ENCODE measurements at regions not wholly inside any gene's neighbourhood (a gene's known extent, or its start where the extent isn't known, plus 50 kb on each side); places are given as distances from the start of the nearest gene placed in this dataset.

- DNase-seq (ENCODE audit: low read depth) = peak; percentile 59
- in situ Hi-C loops (cut with HindIII; ENCODE audit: low pct_unique_long_range_greater_than_20kb, low sequenced_read_pairs) = no loop called here
Observed at GRCh38 chr11:110000031-110000502, 93.1 kb upstream of the ZC3H12C start.

DNA sequence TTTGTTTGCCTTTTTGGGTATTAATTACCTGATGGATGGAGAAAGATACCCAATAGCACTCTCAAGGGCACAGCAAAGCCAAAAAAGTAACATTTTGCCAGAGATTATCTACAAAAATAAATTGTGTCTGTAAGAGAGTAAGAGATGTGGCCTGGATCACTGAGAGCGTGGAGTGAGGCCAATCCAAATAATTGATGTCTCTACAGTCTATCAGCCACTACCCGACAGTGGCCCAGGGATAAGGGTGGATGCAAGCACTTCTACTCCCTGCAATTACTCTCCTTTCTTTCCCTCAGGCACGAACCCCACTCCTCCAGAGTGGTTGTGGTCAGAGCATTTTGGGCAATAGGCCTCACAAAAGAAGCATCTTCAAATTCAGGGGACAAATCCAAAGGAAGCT lies 92.3 kb upstream of the ZC3H12C start:
- in situ Hi-C loops (cut with HindIII; ENCODE audit: low pct_unique_long_range_greater_than_20kb, low sequenced_read_pairs) = no loop called here
- DNase-seq (ENCODE audit: low read depth) = no peak

DNA sequence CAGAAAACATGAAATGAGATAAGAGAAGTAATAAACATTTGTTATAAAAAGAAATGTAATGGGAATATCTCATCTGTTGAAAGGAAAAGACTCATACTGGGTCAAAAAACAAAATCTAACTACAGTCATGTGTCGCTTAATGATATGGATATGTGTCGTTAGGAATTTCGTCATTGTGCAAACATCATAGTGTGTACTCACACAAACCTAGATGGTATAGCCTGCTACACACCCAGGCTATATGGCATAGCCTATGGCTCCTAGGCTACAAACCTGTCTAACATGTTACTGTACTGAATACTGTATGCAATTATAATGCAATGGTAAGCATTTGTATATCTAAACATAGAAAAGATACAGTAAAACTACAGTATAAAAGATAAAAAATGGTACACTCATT lies 89.8 kb upstream of the ZC3H12C start:
- in situ Hi-C loops (cut with HindIII; ENCODE audit: low pct_unique_long_range_greater_than_20kb, low sequenced_read_pairs) = no loop called here

DNA sequence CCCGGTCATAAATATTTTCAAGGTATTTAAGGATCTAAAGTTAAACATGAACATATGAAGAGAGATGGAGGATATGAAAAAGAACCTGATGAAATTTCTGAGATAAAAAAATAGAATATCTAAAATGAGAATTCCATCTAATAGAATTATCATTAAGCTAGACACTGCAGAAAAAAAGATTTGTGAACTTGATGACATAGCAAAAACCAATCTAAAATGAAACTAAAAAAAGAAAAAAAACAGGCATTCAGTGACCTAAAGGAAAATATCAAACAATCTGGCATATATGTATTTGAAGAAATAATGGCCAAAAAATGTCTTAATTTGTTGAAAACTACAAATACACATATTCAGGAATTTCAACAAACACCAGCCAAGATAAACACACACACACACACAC lies 81.6 kb upstream of the ZC3H12C start:
- in situ Hi-C loops (cut with HindIII; ENCODE audit: low pct_unique_long_range_greater_than_20kb, low sequenced_read_pairs) = no loop called here
- DNase-seq (ENCODE audit: low read depth) = no peak

More for the DNA sequence above, 89.8 kb upstream of the ZC3H12C start:
- no peak for DNase-seq (ENCODE audit: low read depth)

DNA sequence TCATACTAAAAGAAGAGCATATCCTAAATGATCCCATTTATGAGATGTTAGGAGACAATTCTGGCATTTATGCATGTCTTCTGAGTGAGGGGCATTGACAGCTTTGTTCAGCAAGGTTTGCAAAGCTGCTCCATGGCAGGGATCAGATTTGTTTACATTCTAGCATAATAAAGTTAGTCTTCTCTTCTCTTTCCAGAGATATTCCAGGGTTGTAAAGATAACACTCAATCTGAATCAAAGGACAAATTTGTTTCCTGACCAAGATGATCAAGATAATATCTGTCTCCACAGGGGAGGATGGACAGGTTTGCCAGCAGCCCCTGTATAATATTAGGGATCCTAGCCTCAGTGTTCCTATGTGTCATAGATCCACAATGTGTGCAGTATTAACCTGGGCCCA lies 77.5 kb upstream of the ZC3H12C start:
- DNase-seq (ENCODE audit: low read depth) = no peak
- in situ Hi-C loops (cut with HindIII; ENCODE audit: low pct_unique_long_range_greater_than_20kb, low sequenced_read_pairs) = no loop called here

DNA sequence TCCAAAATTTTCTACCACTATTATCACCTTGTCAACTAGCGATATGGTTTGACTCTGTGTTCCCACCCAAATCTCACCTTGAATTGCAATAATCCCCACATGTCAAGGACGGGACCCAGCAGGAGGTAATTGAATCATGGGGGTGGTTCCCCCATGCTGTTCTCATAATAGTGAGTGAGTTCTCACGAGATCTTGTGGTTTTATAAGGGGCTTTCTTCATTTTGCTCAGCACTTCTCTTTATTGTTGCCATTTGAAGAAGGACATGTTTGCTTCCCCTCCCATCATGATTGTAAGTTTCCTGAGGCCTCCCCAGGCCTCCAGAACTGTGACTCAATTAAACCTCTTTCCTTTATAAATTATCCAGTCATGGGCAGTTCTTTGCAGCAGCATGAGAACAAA lies 73.5 kb upstream of the ZC3H12C start:
- in situ Hi-C loops (cut with HindIII; ENCODE audit: low pct_unique_long_range_greater_than_20kb, low sequenced_read_pairs) = no loop called here
- DNase-seq (ENCODE audit: low read depth) = no peak

GRCh38 chr11:110022548-110022947 lies 70.6 kb upstream of the ZC3H12C start:
- in situ Hi-C loops (cut with HindIII; ENCODE audit: low pct_unique_long_range_greater_than_20kb, low sequenced_read_pairs) = no loop called here
- DNase-seq (ENCODE audit: low read depth) = no peak

DNA sequence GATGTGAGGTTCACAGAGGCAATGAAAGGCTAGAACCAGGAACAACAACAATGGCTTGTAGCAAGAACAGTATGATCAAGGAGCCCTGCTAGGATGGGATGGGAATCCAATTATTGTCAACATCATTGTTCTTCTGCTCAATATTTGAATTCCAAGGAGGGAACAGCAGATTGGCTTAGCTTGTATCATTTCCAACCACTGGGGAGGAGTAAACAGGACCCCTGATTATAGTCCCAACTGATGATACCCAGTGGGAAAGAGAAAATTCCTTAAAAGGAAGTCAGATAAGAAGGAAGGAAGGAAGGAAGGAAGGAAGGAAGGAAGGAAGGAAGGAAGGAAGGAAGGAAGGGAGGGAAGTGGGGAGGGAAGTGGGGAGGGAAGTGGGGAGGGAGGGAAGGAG lies 69.5 kb upstream of the ZC3H12C start:
- no peak for DNase-seq (ENCODE audit: low read depth)
- in situ Hi-C loops (cut with HindIII; ENCODE audit: low pct_unique_long_range_greater_than_20kb, low sequenced_read_pairs) = no loop called here

DNA sequence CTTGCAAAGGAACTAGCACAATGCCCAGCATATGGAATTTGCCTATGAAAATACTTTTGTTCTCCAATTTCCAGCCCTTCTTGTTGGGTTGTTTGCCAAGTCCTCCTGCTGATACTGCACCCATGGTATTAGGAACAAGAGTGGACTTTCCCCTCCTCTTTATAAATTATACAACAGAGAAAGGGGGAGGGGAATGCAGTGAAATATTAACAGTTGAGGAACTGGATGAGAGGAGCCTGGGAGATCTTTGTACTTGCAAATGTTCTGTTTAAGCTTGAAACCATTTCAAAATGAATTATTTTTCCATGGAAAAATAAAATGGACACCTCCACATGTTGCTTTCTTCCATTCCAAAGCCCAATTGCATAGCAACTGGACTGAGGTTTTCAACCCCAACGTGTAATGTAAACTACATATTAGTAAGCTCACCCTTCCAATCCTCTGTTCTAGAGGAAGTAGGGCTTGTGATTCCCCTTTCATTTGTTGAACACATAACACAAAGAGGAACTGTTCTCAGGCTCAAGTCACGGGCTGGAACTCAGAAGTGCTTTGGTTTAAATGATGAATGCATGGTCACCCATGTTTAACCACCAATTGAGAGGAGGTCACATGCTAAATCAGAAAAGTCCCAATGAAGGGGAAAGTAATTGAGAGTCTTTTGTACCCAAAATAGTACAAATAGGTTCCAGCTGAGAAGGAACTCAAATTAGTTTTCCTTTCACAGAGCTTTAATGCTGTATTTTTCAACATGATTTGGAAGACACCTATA lies 66.2 kb upstream of the ZC3H12C start:
- in situ Hi-C loops (cut with HindIII; ENCODE audit: low pct_unique_long_range_greater_than_20kb, low sequenced_read_pairs) = no loop called here

GRCh38 chr11:110027627-110028371 lies 65.4 kb upstream of the ZC3H12C start:
- no peak for DNase-seq (ENCODE audit: low read depth)
- in situ Hi-C loops (cut with HindIII; ENCODE audit: low pct_unique_long_range_greater_than_20kb, low sequenced_read_pairs) = no loop called here

More for the DNA sequence above, 66.2 kb upstream of the ZC3H12C start:
- DNase-seq (ENCODE audit: low read depth) = peak; percentile 6

DNA sequence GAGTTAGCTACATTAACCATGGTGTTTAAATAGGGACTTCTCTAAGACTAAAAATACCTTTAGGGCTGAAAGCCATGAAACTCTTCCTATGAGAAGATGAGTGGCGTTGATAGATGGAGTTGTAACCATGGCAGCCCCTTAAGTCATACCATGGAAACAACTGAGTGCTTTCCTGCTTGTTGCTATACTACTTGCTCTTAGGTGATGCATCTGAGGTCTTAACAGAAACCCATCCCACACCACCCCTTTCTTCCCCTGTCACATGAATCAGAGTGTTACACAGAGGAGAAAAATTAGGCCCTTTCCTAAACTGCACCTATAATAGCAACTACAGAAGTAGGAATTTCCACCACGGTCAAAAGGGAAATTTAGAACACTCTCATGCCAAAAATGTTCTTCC lies 64.3 kb upstream of the ZC3H12C start:
- in situ Hi-C loops (cut with HindIII; ENCODE audit: low pct_unique_long_range_greater_than_20kb, low sequenced_read_pairs) = no loop called here
- DNase-seq (ENCODE audit: low read depth) = no peak

- no peak for DNase-seq (ENCODE audit: low read depth)
- in situ Hi-C loops (cut with HindIII; ENCODE audit: low pct_unique_long_range_greater_than_20kb, low sequenced_read_pairs) = no loop called here
Observed at GRCh38 chr11:110029714-110030113, 63.5 kb upstream of the ZC3H12C start.

GRCh38 chr11:110031171-110031570 lies 62.0 kb upstream of the ZC3H12C start:
- no peak for DNase-seq (ENCODE audit: low read depth)
- in situ Hi-C loops (cut with HindIII; ENCODE audit: low pct_unique_long_range_greater_than_20kb, low sequenced_read_pairs) = no loop called here

DNA sequence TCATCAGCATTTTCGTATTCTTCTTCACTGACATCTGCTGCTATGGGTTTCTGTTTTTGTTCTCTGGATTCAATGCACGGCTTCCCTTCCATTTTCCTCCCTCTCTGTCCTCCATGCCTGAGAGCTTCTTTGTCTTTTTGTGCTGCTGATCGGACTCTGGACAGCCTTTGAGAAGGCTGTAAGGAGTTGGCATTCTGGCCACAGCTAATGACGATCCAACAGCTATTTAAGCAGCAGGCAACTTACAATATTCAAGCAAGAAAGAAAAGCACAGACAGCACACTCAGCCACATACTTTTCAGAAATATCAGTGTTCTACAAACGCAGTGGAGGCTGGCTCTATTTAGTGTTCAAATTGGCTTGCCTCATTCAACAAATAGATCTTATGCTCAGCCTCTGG lies 60.9 kb upstream of the ZC3H12C start:
- DNase-seq (ENCODE audit: low read depth) = no peak
- in situ Hi-C loops (cut with HindIII; ENCODE audit: low pct_unique_long_range_greater_than_20kb, low sequenced_read_pairs) = no loop called here

DNA sequence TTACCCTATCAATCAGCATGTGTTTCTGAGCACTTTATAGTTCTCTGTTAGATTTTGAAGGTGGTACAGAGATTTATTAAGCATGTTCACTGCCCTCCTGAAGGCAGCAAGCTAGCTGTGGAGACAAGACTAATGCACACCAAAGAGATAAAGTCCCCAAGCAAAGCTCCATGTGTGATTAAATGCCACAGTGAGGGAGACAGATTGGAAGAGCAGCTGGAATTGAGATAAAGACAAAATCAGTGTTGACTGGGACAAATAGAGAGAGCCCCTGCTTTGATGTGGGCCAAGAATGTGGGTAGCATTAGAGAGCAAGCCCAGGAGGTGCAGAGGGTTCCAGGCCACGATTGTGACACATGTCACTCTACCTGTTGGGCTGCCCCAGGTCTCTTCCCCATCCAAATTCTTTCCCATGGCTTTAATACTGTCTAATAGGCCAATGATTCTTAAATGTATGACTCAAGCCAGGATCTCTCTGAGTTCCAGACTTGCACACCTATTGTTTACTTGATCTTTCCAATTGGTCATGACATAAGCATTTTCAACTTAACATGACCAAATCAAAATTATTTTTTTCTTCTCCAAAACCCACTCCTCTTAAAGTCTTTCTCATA lies 60.1 kb upstream of the ZC3H12C start:
- no peak for DNase-seq (ENCODE audit: low read depth)
- in situ Hi-C loops (cut with HindIII; ENCODE audit: low pct_unique_long_range_greater_than_20kb, low sequenced_read_pairs) = no loop called here

DNA sequence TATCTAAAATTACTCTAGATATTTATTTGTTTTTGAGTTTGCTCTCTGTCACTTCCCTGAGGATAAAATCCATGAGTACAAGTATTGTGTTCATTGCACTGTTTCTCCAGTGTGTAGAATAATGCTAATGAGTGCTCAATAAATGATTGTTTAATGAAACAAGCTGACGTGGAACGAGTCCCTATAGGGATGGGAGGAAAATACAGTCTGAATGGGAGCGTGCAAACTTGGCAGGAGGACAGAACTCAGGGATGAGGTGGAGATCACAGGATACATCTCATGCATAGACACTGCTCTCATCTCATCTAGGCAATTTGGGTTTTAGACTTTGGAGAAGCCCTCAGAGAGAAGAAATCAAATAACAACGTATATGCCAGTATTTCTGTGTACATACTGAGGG lies 58.4 kb upstream of the ZC3H12C start:
- in situ Hi-C loops (cut with HindIII; ENCODE audit: low pct_unique_long_range_greater_than_20kb, low sequenced_read_pairs) = no loop called here
- DNase-seq (ENCODE audit: low read depth) = no peak

GRCh38 chr11:110035357-110035756 lies 57.8 kb upstream of the ZC3H12C start:
- in situ Hi-C loops (cut with HindIII; ENCODE audit: low pct_unique_long_range_greater_than_20kb, low sequenced_read_pairs) = no loop called here
- DNase-seq (ENCODE audit: low read depth) = no peak

- no peak for DNase-seq (ENCODE audit: low read depth)
- in situ Hi-C loops (cut with HindIII; ENCODE audit: low pct_unique_long_range_greater_than_20kb, low sequenced_read_pairs) = no loop called here
Observed at GRCh38 chr11:110038201-110038600, 55.0 kb upstream of the ZC3H12C start.
